ENCODE measurements at regions not wholly inside any gene's neighbourhood (a gene's known extent, or its start where the extent isn't known, plus 50 kb on each side); places are given as distances from the start of the nearest gene placed in this dataset.

- Histone ChIP-seq H3K27me3 (ENCODE audit: control insufficient read depth, insufficient read depth, low read length) (no peaks in the 10 kb centered on the region), H3K4me1 (ENCODE audit: control insufficient read depth, insufficient read depth, low read length) (peaks cover 12% of the 10 kb centered on the region), H3K9me3 (replicated peaks; ENCODE audit: low read length) (no peaks in the 10 kb centered on the region), H3K4me3 (ENCODE audit: low read length) (no peak overlapping the region), H3K4me2 (ENCODE audit: low read length) (no peak overlapping the region), H3K36me3 (ENCODE audit: insufficient read depth, low read length) (no peaks in the 10 kb centered on the region), H3K9ac (ENCODE audit: low read depth, low read length) (no peak overlapping the region)
Measured at GRCh38 chr1:66443793-66444192, 90.2 kb upstream of the SGIP1 start.

GRCh38 chr1:66444438-66445265, 89.3 kb upstream of the SGIP1 start:
- Histone ChIP-seq H3K4me1 (ENCODE audit: control insufficient read depth, insufficient read depth, low read length) (peaks cover 4% of the 10 kb centered on the region), H3K36me3 (ENCODE audit: insufficient read depth, low read length) (no peaks in the 10 kb centered on the region), H3K9me3 (replicated peaks; ENCODE audit: low read length) (no peaks in the 10 kb centered on the region), H3K27me3 (ENCODE audit: control insufficient read depth, insufficient read depth, low read length) (no peaks in the 10 kb centered on the region), H3K4me3 (ENCODE audit: low read length) (no peak overlapping the region), H3K9ac (ENCODE audit: low read depth, low read length) (no peak overlapping the region), H3K4me2 (ENCODE audit: low read length) (no peak overlapping the region)

GRCh38 chr1:66445492-66446181, 88.3 kb upstream of the SGIP1 start:
- Histone ChIP-seq H3K4me2 (ENCODE audit: low read length) (no peak overlapping the region), H3K4me1 (ENCODE audit: control insufficient read depth, insufficient read depth, low read length) (peaks cover 3% of the 10 kb centered on the region), H3K4me3 (ENCODE audit: low read length) (no peak overlapping the region), H3K9me3 (replicated peaks; ENCODE audit: low read length) (no peaks in the 10 kb centered on the region), H3K9ac (ENCODE audit: low read depth, low read length) (no peak overlapping the region), H3K36me3 (ENCODE audit: insufficient read depth, low read length) (no peaks in the 10 kb centered on the region), H3K27me3 (ENCODE audit: control insufficient read depth, insufficient read depth, low read length) (no peaks in the 10 kb centered on the region)

GRCh38 chr1:66446261-66447001, 87.5 kb upstream of the SGIP1 start:
- Histone ChIP-seq H3K9ac (ENCODE audit: low read depth, low read length) (peak overlapping the region; percentile 16), H3K4me2 (ENCODE audit: low read length) (no peak overlapping the region), H3K4me1 (ENCODE audit: control insufficient read depth, insufficient read depth, low read length) (peaks cover 3% of the 10 kb centered on the region), H3K27me3 (ENCODE audit: control insufficient read depth, insufficient read depth, low read length) (no peaks in the 10 kb centered on the region), H3K9me3 (replicated peaks; ENCODE audit: low read length) (no peaks in the 10 kb centered on the region), H3K36me3 (ENCODE audit: insufficient read depth, low read length) (no peaks in the 10 kb centered on the region), H3K4me3 (ENCODE audit: low read length) (no peak overlapping the region)

- Histone ChIP-seq H3K9ac (ENCODE audit: low read depth, low read length) (no peak overlapping the region), H3K4me3 (ENCODE audit: low read length) (no peak overlapping the region), H3K36me3 (ENCODE audit: insufficient read depth, low read length) (no peaks in the 10 kb centered on the region), H3K27me3 (ENCODE audit: control insufficient read depth, insufficient read depth, low read length) (no peaks in the 10 kb centered on the region), H3K9me3 (replicated peaks; ENCODE audit: low read length) (no peaks in the 10 kb centered on the region), H3K4me2 (ENCODE audit: low read length) (no peak overlapping the region), H3K4me1 (ENCODE audit: control insufficient read depth, insufficient read depth, low read length) (peaks cover 3% of the 10 kb centered on the region)
Measured at GRCh38 chr1:66450043-66450514, 83.9 kb upstream of the SGIP1 start.

- no peak overlapping the region for H3K4me3 ChIP-seq (ENCODE audit: low read length)
- no peaks in the 10 kb centered on the region for H3K9me3 ChIP-seq (replicated peaks; ENCODE audit: low read length)
- no peak overlapping the region for H3K4me2 ChIP-seq (ENCODE audit: low read length)
- H3K4me1 ChIP-seq (ENCODE audit: control insufficient read depth, insufficient read depth, low read length), result peaks cover 3% of the 10 kb centered on the region
- no peaks in the 10 kb centered on the region for H3K36me3 ChIP-seq (ENCODE audit: insufficient read depth, low read length)
- H3K9ac ChIP-seq (ENCODE audit: low read depth, low read length), result no peak overlapping the region
- no peaks in the 10 kb centered on the region for H3K27me3 ChIP-seq (ENCODE audit: control insufficient read depth, insufficient read depth, low read length)
Measured at GRCh38 chr1:66450847-66451246, 83.1 kb upstream of the SGIP1 start.

- H3K4me1 ChIP-seq (ENCODE audit: control insufficient read depth, insufficient read depth, low read length), result no peaks in the 10 kb centered on the region
- H3K9ac ChIP-seq (ENCODE audit: low read depth, low read length), result no peak overlapping the region
Measured at GRCh38 chr1:66452162-66452561, 81.8 kb upstream of the SGIP1 start.

GRCh38 chr1:66452982-66453381, 81.0 kb upstream of the SGIP1 start:
- no peaks in the 10 kb centered on the region for H3K36me3 ChIP-seq (ENCODE audit: insufficient read depth, low read length)
- no peaks in the 10 kb centered on the region for H3K9me3 ChIP-seq (replicated peaks; ENCODE audit: low read length)
- H3K27me3 ChIP-seq (ENCODE audit: control insufficient read depth, insufficient read depth, low read length), result no peaks in the 10 kb centered on the region
- no peaks in the 10 kb centered on the region for H3K4me1 ChIP-seq (ENCODE audit: control insufficient read depth, insufficient read depth, low read length)
- H3K4me2 ChIP-seq (ENCODE audit: low read length), result no peak overlapping the region
- H3K4me3 ChIP-seq (ENCODE audit: low read length), result no peak overlapping the region
- no peak overlapping the region for H3K9ac ChIP-seq (ENCODE audit: low read depth, low read length)

More at GRCh38 chr1:66452162-66452561, 81.8 kb upstream of the SGIP1 start:
- no peak overlapping the region for H3K4me3 ChIP-seq (ENCODE audit: low read length)
- H3K36me3 ChIP-seq (ENCODE audit: insufficient read depth, low read length), result no peaks in the 10 kb centered on the region
- no peak overlapping the region for H3K4me2 ChIP-seq (ENCODE audit: low read length)
- H3K27me3 ChIP-seq (ENCODE audit: control insufficient read depth, insufficient read depth, low read length), result no peaks in the 10 kb centered on the region
- H3K9me3 ChIP-seq (replicated peaks; ENCODE audit: low read length), result no peaks in the 10 kb centered on the region

- Histone ChIP-seq H3K4me1 (ENCODE audit: control insufficient read depth, insufficient read depth, low read length) (no peaks in the 10 kb centered on the region), H3K9me3 (replicated peaks; ENCODE audit: low read length) (no peaks in the 10 kb centered on the region), H3K36me3 (ENCODE audit: insufficient read depth, low read length) (no peaks in the 10 kb centered on the region), H3K27me3 (ENCODE audit: control insufficient read depth, insufficient read depth, low read length) (no peaks in the 10 kb centered on the region), H3K4me3 (ENCODE audit: low read length) (no peak overlapping the region), H3K9ac (ENCODE audit: low read depth, low read length) (no peak overlapping the region), H3K4me2 (ENCODE audit: low read length) (no peak overlapping the region)
Measured at GRCh38 chr1:66455446-66455845, 78.5 kb upstream of the SGIP1 start.

GRCh38 chr1:66460776-66461175, 73.2 kb upstream of the SGIP1 start:
- no peaks in the 10 kb centered on the region for H3K36me3 ChIP-seq (ENCODE audit: insufficient read depth, low read length)
- no peaks in the 10 kb centered on the region for H3K27me3 ChIP-seq (ENCODE audit: control insufficient read depth, insufficient read depth, low read length)
- H3K9ac ChIP-seq (ENCODE audit: low read depth, low read length), result no peak overlapping the region
- no peak overlapping the region for H3K4me3 ChIP-seq (ENCODE audit: low read length)
- H3K4me1 ChIP-seq (ENCODE audit: control insufficient read depth, insufficient read depth, low read length), result peaks cover 19% of the 10 kb centered on the region
- no peaks in the 10 kb centered on the region for H3K9me3 ChIP-seq (replicated peaks; ENCODE audit: low read length)
- H3K4me2 ChIP-seq (ENCODE audit: low read length), result no peak overlapping the region

GRCh38 chr1:66462313-66462712, 71.6 kb upstream of the SGIP1 start:
- Histone ChIP-seq H3K27me3 (ENCODE audit: control insufficient read depth, insufficient read depth, low read length) (no peaks in the 10 kb centered on the region), H3K9ac (ENCODE audit: low read depth, low read length) (no peak overlapping the region), H3K4me3 (ENCODE audit: low read length) (no peak overlapping the region), H3K4me1 (ENCODE audit: control insufficient read depth, insufficient read depth, low read length) (peaks cover 32% of the 10 kb centered on the region), H3K36me3 (ENCODE audit: insufficient read depth, low read length) (no peaks in the 10 kb centered on the region), H3K4me2 (ENCODE audit: low read length) (no peak overlapping the region), H3K9me3 (replicated peaks; ENCODE audit: low read length) (no peaks in the 10 kb centered on the region)

All from skeletal muscle satellite cell (primary cell).